IMR-90 (cell line): ENCODE measurements at regions not wholly inside any gene's neighbourhood (a gene's known extent, or its start where the extent isn't known, plus 50 kb on each side); places are given as distances from the start of the nearest gene placed in this dataset.

Experiments used
- ATAC-seq: fragments of 200-7000 bp; cut with Tn5 transposase; 2 replicates; pipeline ENCODE4 v1.9.1; 2020; ENCODE audit warnings: low read depth, mild to moderate bottlenecking, moderate library complexity
- BruUV-seq: library from RNA; stranded (reverse); fragments of 400-500 nt; replicated peaks from 2 replicates; lab custom pipeline; 2021; lab: Mats Ljungman, UMichigan
- CTCF ChIA-PET: fragments of 300-600 bp; formaldehyde crosslinking; extraction: SDS; loops from one replicate; lab custom pipeline; 2021; ENCODE audit warnings: antibody characterized with exemption; lab: Yijun Ruan, JAX
- POLR2A ChIA-PET: fragments of 300-600 bp; sonication (Branson Sonifier 250); formaldehyde crosslinking; loops from one replicate; lab custom pipeline; 2022; ENCODE audit warnings: antibody characterized with exemption; ENCODE audit not compliant: unreplicated experiment; lab: Charles Lee
- DNase-seq: peaks from one replicate; pipeline ENCODE4 v3.0.0; 2013
- H2AFZ ChIP-seq: replicated peaks from 2 replicates; pipeline ENCODE3; 2013; ENCODE audit warnings: low read length, mild to moderate bottlenecking; ENCODE audit not compliant: poor library complexity
- H2AK5ac ChIP-seq: 2 replicates; pipeline ENCODE4 v1.6.1; 2013; ENCODE audit warnings: low read depth, low read length, inconsistent platforms
- H2AK9ac ChIP-seq: replicated peaks from 2 replicates; pipeline ENCODE3; 2013; ENCODE audit warnings: mild to moderate bottlenecking, low read depth, low read length, moderate library complexity; ENCODE audit not compliant: poor library complexity
- H2BK120ac ChIP-seq: 2 replicates; pipeline ENCODE4 v1.6.1; 2013; ENCODE audit warnings: low read depth, low read length, inconsistent platforms
- H2BK15ac ChIP-seq: 3 replicates; pipeline ENCODE4 v1.6.1; 2013; ENCODE audit warnings: low read depth, low read length, inconsistent platforms
- H2BK20ac ChIP-seq: 2 replicates; pipeline ENCODE4 v1.6.1; 2013; ENCODE audit warnings: low read depth, mild to moderate bottlenecking, inconsistent platforms, low read length, moderate library complexity
- H2BK5ac ChIP-seq: 2 replicates; pipeline ENCODE4 v1.6.1; 2013; ENCODE audit warnings: mild to moderate bottlenecking, low read depth, low read length, inconsistent platforms; ENCODE audit not compliant: poor library complexity, severe bottlenecking
- H3K14ac ChIP-seq: replicated peaks from 2 replicates; pipeline ENCODE4 v1.6.1; 2013; ENCODE audit warnings: low read depth, low read length, inconsistent platforms
- H3K18ac ChIP-seq: 2 replicates; pipeline ENCODE4 v1.6.1; 2013; ENCODE audit warnings: low read depth, low read length, control low read depth
- H3K23ac ChIP-seq: 2 replicates; pipeline ENCODE4 v1.6.1; 2013; ENCODE audit warnings: low read depth, low read length, inconsistent platforms
- H3K27ac ChIP-seq: 2 replicates; pipeline ENCODE4 v1.5.1; 2013; ENCODE audit warnings: mild to moderate bottlenecking, control low read depth, low read length; ENCODE audit not compliant: insufficient read depth
- H3K27me3 ChIP-seq: 2 replicates; pipeline ENCODE4 v1.6.1; 2013; ENCODE audit warnings: low read length; ENCODE audit not compliant: control insufficient read depth, insufficient read depth
- H3K36me3 ChIP-seq: 2 replicates; pipeline ENCODE4 v1.6.1; 2013; ENCODE audit warnings: low read length, mixed read lengths; ENCODE audit not compliant: control insufficient read depth, insufficient read depth
- H3K4ac ChIP-seq: 2 replicates; pipeline ENCODE4 v1.6.1; 2013; ENCODE audit warnings: low read depth, low read length, inconsistent platforms
- H3K4me1 ChIP-seq: 2 replicates; pipeline ENCODE4 v1.6.1; 2013; ENCODE audit warnings: low read length, mixed read lengths; ENCODE audit not compliant: control insufficient read depth, insufficient read depth
- H3K4me2 ChIP-seq: 2 replicates; pipeline ENCODE4 v1.6.1; 2013; ENCODE audit warnings: low read depth, mild to moderate bottlenecking, control low read depth, low read length, moderate library complexity
- H3K4me3 ChIP-seq: 2 replicates; pipeline ENCODE4 v1.5.1; 2013; ENCODE audit warnings: low read depth, mild to moderate bottlenecking, control low read depth, low read length, moderate library complexity; ENCODE audit not compliant: insufficient read depth
- H3K56ac ChIP-seq: 2 replicates; pipeline ENCODE4 v1.6.1; 2013; ENCODE audit warnings: low read length, inconsistent platforms; ENCODE audit not compliant: insufficient read depth; ENCODE audit errors: extremely low read depth
- H3K79me1 ChIP-seq, 2 experiments: 2 replicates each; pipeline ENCODE4 v1.6.1; 2013; ENCODE audit warnings: low read length in 2 of 2, inconsistent platforms in 1 of 2, low read depth in 1 of 2
- H3K9ac ChIP-seq: 2 replicates; pipeline ENCODE4 v1.6.1; 2013; ENCODE audit warnings: low read depth, low read length, control low read depth
- H3K9me1 ChIP-seq: 2 replicates; pipeline ENCODE4 v1.6.1; 2013; ENCODE audit warnings: low read length, inconsistent platforms; ENCODE audit not compliant: insufficient read depth
- H3K9me3 ChIP-seq: 2 replicates; pipeline ENCODE4 v1.6.1; 2013; ENCODE audit warnings: low read length; ENCODE audit not compliant: control insufficient read depth, insufficient read depth
- H4K20me1 ChIP-seq: 2 replicates; pipeline ENCODE4 v1.6.1; 2013; ENCODE audit warnings: low read length, inconsistent platforms; ENCODE audit not compliant: insufficient read depth
- H4K5ac ChIP-seq: 2 replicates; pipeline ENCODE4 v1.6.1; 2013; ENCODE audit warnings: mild to moderate bottlenecking, low read depth, low read length, control low read depth
- H4K8ac ChIP-seq, 2 experiments: 2 replicates each; pipeline ENCODE4 v1.6.1; 2013; ENCODE audit warnings: low read depth in 2 of 2, low read length in 2 of 2, control low read depth in 1 of 2, inconsistent platforms in 1 of 2
- H4K91ac ChIP-seq: 2 replicates; pipeline ENCODE4 v1.6.1; 2013; ENCODE audit warnings: low read depth, low read length, inconsistent platforms; ENCODE audit not compliant: insufficient read depth
- MAFK ChIP-seq: IDR thresholded peaks from 2 replicates; pipeline ENCODE4 v1.6.1; 2012; ENCODE audit warnings: low read depth, low read length, improper control_type of control experiment
- MAZ ChIP-seq: IDR thresholded peaks from 2 replicates; pipeline ENCODE4 v1.6.1; 2012; ENCODE audit warnings: low read depth, mild to moderate bottlenecking, low read length, improper control_type of control experiment, moderate library complexity, borderline replicate concordance
- MXI1 ChIP-seq: IDR thresholded peaks from 2 replicates; pipeline ENCODE4 v1.6.1; 2012; ENCODE audit warnings: low read depth, mild to moderate bottlenecking, low read length, moderate library complexity, borderline replicate concordance
- NFE2L2 ChIP-seq: fragments of 150-350 bp; IDR thresholded peaks from 2 replicates; pipeline ENCODE4 v1.6.1; 2016; ENCODE audit warnings: low read depth, mild to moderate bottlenecking, low read length
- RAD21 ChIP-seq: IDR thresholded peaks from 2 replicates; pipeline ENCODE4 v1.6.1; 2012; ENCODE audit warnings: low read length, improper control_type of control experiment
- RCOR1 ChIP-seq: IDR thresholded peaks from 2 replicates; pipeline ENCODE4 v1.6.1; 2012; ENCODE audit warnings: mild to moderate bottlenecking, low read length, improper control_type of control experiment; ENCODE audit not compliant: insufficient replicate concordance
- RFX5 ChIP-seq: IDR thresholded peaks from 2 replicates; pipeline ENCODE4 v1.8.0; 2012; ENCODE audit warnings: low read depth, mild to moderate bottlenecking, low read length, moderate library complexity
- WGBS, 2 experiments: methylation state at CpG; one replicate each; pipeline versions ENCODE4 v1.1.5 to v1.1.7; 2013; ENCODE audit warnings: missing lambda C conversion rate in 2 of 2; ENCODE audit not compliant: insufficient read length in 1 of 2; ENCODE audit errors: extremely low coverage in 2 of 2; 5-methylcytosine and 5-hydroxymethylcytosine counted together
- dilution Hi-C: fragments of 300-500 bp; cut with HindIII; formaldehyde crosslinking; loops from one replicate; pipeline ENCODE4 v1.14.3; 2018; ENCODE audit warnings: low sequenced_read_pairs; ENCODE audit not compliant: unreplicated experiment
- in situ Hi-C: fragments of 300-500 bp; cut with MboI; formaldehyde crosslinking; loops from 3 replicates; pipeline ENCODE4 v1.14.3; 2019; ENCODE audit warnings: low sequenced_read_pairs, inconsistent platforms, mixed read lengths
- intact Hi-C: fragments of 100-400 bp; cut with micrococcal nuclease; formaldehyde crosslinking; loops from 2 replicates; pipeline ENCODE4 v1.10.0; 2022
- TF ChIP-seq, protein P1 (sequence below): fragments of 150-350 bp; IDR thresholded peaks from 2 replicates; pipeline ENCODE4 v1.6.1; 2017; ENCODE audit warnings: mild to moderate bottlenecking, antibody characterized with exemption, low read length, low read depth

DNA sequence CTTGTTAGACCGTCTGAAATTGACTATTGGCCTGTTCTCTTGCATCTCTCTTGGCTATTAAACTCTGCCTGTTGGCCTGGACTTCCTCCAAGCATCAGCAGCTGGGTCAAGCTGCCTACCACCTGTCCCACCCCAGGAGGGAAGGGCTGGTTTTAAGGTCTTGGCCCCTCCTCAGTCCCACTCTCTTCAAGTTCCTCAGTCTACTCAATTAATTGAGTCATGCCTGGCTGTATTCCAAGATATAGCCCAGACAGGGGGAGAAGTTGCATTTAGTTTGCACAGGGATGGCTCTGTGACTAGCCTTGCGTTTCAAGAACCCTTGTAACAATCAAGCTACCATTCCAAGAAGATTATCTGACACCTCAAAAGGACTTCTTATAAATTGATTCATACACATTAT, 113.8 kb upstream of the GLI3 start:
- no peak overlapping the region for H2BK20ac ChIP-seq
- H2BK5ac ChIP-seq = no peak overlapping the region
- WGBS, 2 experiments = no CpG with 5 or more reads among the region's 2 CpGs
- H3K79me1 ChIP-seq = no peaks in the 10 kb centered on the region
- H2AFZ ChIP-seq = no peak overlapping the region
- intact Hi-C loops = no loop called here
- CTCF ChIA-PET = no interaction called here
- no peak overlapping the region for H2BK120ac ChIP-seq
- POLR2A ChIA-PET = no interaction called here
- no peak overlapping the region for H2BK15ac ChIP-seq
- TF ChIP-seq RCOR1 (no peak), MXI1 (no peak), NFE2L2 (no peak), RAD21 (no peak), RFX5 (no peak), MAFK (no peak), MAZ (no peak)
- TF ChIP-seq, protein P1, sequence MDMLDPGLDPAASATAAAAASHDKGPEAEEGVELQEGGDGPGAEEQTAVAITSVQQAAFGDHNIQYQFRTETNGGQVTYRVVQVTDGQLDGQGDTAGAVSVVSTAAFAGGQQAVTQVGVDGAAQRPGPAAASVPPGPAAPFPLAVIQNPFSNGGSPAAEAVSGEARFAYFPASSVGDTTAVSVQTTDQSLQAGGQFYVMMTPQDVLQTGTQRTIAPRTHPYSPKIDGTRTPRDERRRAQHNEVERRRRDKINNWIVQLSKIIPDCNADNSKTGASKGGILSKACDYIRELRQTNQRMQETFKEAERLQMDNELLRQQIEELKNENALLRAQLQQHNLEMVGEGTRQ = no peak
- H3K9ac ChIP-seq = no peak overlapping the region
- H3K9me1 ChIP-seq = no peaks in the 10 kb centered on the region
- ATAC-seq = no peak
- dilution Hi-C loops = no loop called here
- H4K20me1 ChIP-seq = no peaks in the 10 kb centered on the region
- H4K5ac ChIP-seq = no peak overlapping the region
- no peaks in the 10 kb centered on the region for H3K36me3 ChIP-seq
- H3K4me1 ChIP-seq = no peaks in the 10 kb centered on the region
- DNase-seq = no peak
- no peak overlapping the region for H2AK9ac ChIP-seq
- no peak overlapping the region for H3K14ac ChIP-seq
- no peaks in the 10 kb centered on the region for H3K9me3 ChIP-seq
- no peak overlapping the region for H2AK5ac ChIP-seq
- H3K27ac ChIP-seq = no peak overlapping the region
- H3K4ac ChIP-seq = no peak overlapping the region
- no peak overlapping the region for H3K23ac ChIP-seq
- no peak overlapping the region for H4K91ac ChIP-seq
- no peak overlapping the region for H4K8ac ChIP-seq
- in situ Hi-C loops = no loop called here
- H3K27me3 ChIP-seq = peaks cover 5% of the 10 kb centered on the region; the same call in 1 of the 2 replicates
- no peak overlapping the region for H3K4me3 ChIP-seq
- H3K4me2 ChIP-seq = no peak overlapping the region
- no TSS peak for BruUV-seq
- H3K56ac ChIP-seq = no peak overlapping the region
- H3K18ac ChIP-seq = no peak overlapping the region
